K562 (cell line): ENCODE measurements at regions not wholly inside any gene's neighbourhood (a gene's known extent, or its start where the extent isn't known, plus 50 kb on each side); places are given as distances from the start of the nearest gene placed in this dataset.

Experiments used
- ELF1 ChIP-seq: fragments of 200-800 bp; sonication (Bioruptor generic); IDR thresholded peaks from 2 replicates; pipeline ENCODE4 v1.6.1; 2016; ENCODE audit warnings: missing genetic modification characterization, missing compliant biosample characterization
- IRF1 ChIP-seq: sonication (generic); formaldehyde crosslinking; IDR thresholded peaks from 2 replicates; pipeline ENCODE4 v1.8.0; 2022; ENCODE audit warnings: missing genetic modification reagents, mild to moderate bottlenecking, borderline replicate concordance
- L3MBTL2 ChIP-seq: fragments of 450-650 bp; IDR thresholded peaks from 2 replicates; pipeline ENCODE4 v1.6.1; 2016; ENCODE audit warnings: mild to moderate bottlenecking, moderate library complexity
- POLR2A ChIP-seq: fragments of 450-650 bp; conservative IDR thresholded peaks from 2 replicates; pipeline ENCODE4 v1.6.1; 2016
- TBL1XR1 ChIP-seq, 2 experiments: IDR thresholded peaks; 2 replicates each; pipeline ENCODE4 v1.6.1; 2012; ENCODE audit warnings: improper control_type of control experiment in 2 of 2, low read length in 2 of 2, mild to moderate bottlenecking in 1 of 2
- TF ChIP-seq, protein P1 (sequence below): sonication (generic); formaldehyde crosslinking; IDR thresholded peaks from 2 replicates; pipeline ENCODE4 v1.8.0; 2022; ENCODE audit warnings: mild to moderate bottlenecking, missing genetic modification reagents, borderline replicate concordance
- TF ChIP-seq, protein P2 (sequence below): sonication (generic); IDR thresholded peaks from 2 replicates; pipeline ENCODE4 v1.6.1; 2016

DNA sequence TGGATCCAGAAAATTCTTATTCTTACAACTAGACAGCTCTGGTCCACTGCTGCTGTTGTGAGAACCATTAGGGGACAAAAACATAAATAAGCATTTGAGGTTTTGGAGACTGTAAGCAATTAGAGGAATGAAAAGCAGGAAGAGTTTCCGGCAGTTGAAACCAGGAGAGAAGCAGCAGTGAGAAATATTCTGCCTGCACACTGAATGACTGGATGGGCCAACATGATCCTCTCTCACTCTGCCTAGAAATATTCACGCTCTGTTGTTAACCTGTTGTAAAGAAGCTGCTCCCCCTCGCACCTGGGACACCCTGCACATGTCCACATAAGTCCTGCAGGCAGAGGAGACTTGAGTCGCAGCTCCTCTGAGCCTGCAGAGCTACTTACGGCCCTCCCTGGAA, 60.4 kb upstream of the RNF152 start:
- TF ChIP-seq ELF1 (tag), result no peak
- TF ChIP-seq L3MBTL2, result no peak
- TF ChIP-seq, protein P1, sequence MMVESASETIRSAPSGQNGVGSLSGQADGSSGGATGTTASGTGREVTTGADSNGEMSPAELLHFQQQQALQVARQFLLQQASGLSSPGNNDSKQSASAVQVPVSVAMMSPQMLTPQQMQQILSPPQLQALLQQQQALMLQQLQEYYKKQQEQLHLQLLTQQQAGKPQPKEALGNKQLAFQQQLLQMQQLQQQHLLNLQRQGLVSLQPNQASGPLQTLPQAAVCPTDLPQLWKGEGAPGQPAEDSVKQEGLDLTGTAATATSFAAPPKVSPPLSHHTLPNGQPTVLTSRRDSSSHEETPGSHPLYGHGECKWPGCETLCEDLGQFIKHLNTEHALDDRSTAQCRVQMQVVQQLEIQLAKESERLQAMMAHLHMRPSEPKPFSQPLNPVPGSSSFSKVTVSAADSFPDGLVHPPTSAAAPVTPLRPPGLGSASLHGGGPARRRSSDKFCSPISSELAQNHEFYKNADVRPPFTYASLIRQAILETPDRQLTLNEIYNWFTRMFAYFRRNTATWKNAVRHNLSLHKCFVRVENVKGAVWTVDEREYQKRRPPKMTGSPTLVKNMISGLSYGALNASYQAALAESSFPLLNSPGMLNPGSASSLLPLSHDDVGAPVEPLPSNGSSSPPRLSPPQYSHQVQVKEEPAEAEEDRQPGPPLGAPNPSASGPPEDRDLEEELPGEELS (CRISPR knock-in tag), result no peak
- TF ChIP-seq IRF1 (CRISPR knock-in tag), result no peak
- no peak for TF ChIP-seq TBL1XR1 (IDR thresholded peaks at IDR 0.05; ENCODE audit: low read length in 2 of 2)
- TF ChIP-seq, protein P2, sequence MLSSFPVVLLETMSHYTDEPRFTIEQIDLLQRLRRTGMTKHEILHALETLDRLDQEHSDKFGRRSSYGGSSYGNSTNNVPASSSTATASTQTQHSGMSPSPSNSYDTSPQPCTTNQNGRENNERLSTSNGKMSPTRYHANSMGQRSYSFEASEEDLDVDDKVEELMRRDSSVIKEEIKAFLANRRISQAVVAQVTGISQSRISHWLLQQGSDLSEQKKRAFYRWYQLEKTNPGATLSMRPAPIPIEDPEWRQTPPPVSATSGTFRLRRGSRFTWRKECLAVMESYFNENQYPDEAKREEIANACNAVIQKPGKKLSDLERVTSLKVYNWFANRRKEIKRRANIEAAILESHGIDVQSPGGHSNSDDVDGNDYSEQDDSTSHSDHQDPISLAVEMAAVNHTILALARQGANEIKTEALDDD, result no peak
- no peak for TF ChIP-seq POLR2A
